B cell (primary cell): ENCODE measurements at regions not wholly inside any gene's neighbourhood (a gene's known extent, or its start where the extent isn't known, plus 50 kb on each side); places are given as distances from the start of the nearest gene placed in this dataset.

Experiments used
- ATAC-seq: fragments of 200-7000 bp; cut with Tn5 transposase; one replicate; pipeline ENCODE4 v1.10.0; 2021; ENCODE audit warnings: low read depth, mild to moderate bottlenecking, moderate number of reproducible peaks, moderate library complexity
- CTCF ChIA-PET: fragments of 350-600 bp; sonication (Branson Sonifier 250); formaldehyde crosslinking; loops from one replicate; lab custom pipeline; 2021; ENCODE audit warnings: antibody characterized with exemption, inconsistent platforms; lab: Charles Lee
- POLR2A ChIA-PET: fragments of 350-600 bp; sonication (Branson Sonifier 250); formaldehyde crosslinking; loops from one replicate; lab custom pipeline; 2021; ENCODE audit warnings: antibody characterized with exemption; lab: Charles Lee
- DNase-seq: peaks from one replicate; pipeline ENCODE4 v3.0.0; 2013
- H2AFZ ChIP-seq: 2 replicates; pipeline ENCODE4 v1.6.1; 2012; ENCODE audit warnings: mild to moderate bottlenecking, low read depth, low read length; ENCODE audit not compliant: insufficient read depth, poor library complexity, severe bottlenecking
- H3K27ac ChIP-seq, 2 donors: 1 replicate in 1 of 2; 2 replicates in 1 of 2; pipeline ENCODE4 v1.5.1; 2012 to 2013; ENCODE audit warnings: low read length in 2 of 2, mild to moderate bottlenecking in 2 of 2, moderate library complexity in 1 of 2
- H3K27me3 ChIP-seq, 4 experiments: fragments of 200-600 bp in 1 of 4; sonication (generic) in 1 of 4; replicated peaks in 1 of 4; 1 replicate in 2 of 4; 2 replicates in 2 of 4; pipeline versions ENCODE4 v1.6.1 to v1.7.0; 2013 to 2016; ENCODE audit warnings: low read length in 3 of 4, mild to moderate bottlenecking in 2 of 4, mixed read lengths in 1 of 4, moderate library complexity in 1 of 4; ENCODE audit not compliant: insufficient read depth in 4 of 4, control insufficient read depth in 3 of 4; ENCODE audit errors: control extremely low read depth in 1 of 4
- H3K36me3 ChIP-seq, 2 experiments: replicated peaks in 1 of 2; 1 replicate in 1 of 2; 2 replicates in 1 of 2; pipeline versions ENCODE4 v1.6.1 to v1.7.1; 2013; ENCODE audit warnings: low read length in 1 of 2; ENCODE audit not compliant: insufficient read depth in 2 of 2, control insufficient read depth in 1 of 2; ENCODE audit errors: control extremely low read depth in 1 of 2, extremely low read depth in 1 of 2
- H3K4me1 ChIP-seq, 2 donors: fragments of 200-600 bp in 1 of 2; sonication (generic) in 1 of 2; 1 replicate in 1 of 2; 2 replicates in 1 of 2; pipeline versions ENCODE4 v1.5.1 to v1.6.1; 2013 to 2017; ENCODE audit warnings: low read length in 2 of 2; ENCODE audit not compliant: control insufficient read depth in 2 of 2, insufficient read depth in 2 of 2
- H3K4me2 ChIP-seq: replicated peaks from 2 replicates; pipeline ENCODE3; 2012; ENCODE audit warnings: mild to moderate bottlenecking, low read depth, low read length; ENCODE audit not compliant: poor library complexity, severe bottlenecking
- H3K4me3 ChIP-seq, 5 experiments: fragments of 200-600 bp in 1 of 5; sonication (generic) in 1 of 5; 1 replicate in 3 of 5; 2 replicates in 2 of 5; pipeline versions ENCODE4 v1.5.1 to v1.7.0; 2011 to 2016; ENCODE audit warnings: low read length in 4 of 5, mild to moderate bottlenecking in 4 of 5, low read depth in 2 of 5, control low read depth in 1 of 5, moderate library complexity in 1 of 5; ENCODE audit not compliant: insufficient read depth in 1 of 5; ENCODE audit errors: control extremely low read depth in 1 of 5, extremely low read depth in 1 of 5
- H3K79me2 ChIP-seq: fragments of 200-600 bp; sonication (generic); one replicate; pipeline ENCODE4 v1.6.0; 2016; ENCODE audit warnings: low read length; ENCODE audit not compliant: control insufficient read depth, insufficient read depth
- H3K9ac ChIP-seq: fragments of 200-600 bp; sonication (generic); 2 replicates; pipeline ENCODE4 v1.6.1; 2017; ENCODE audit warnings: mild to moderate bottlenecking, low read length, moderate library complexity
- H3K9me3 ChIP-seq, 3 donors: one replicate each; pipeline versions ENCODE4 v1.6.1 to v1.7.1; 2013; ENCODE audit warnings: low read length in 2 of 3; ENCODE audit not compliant: control insufficient read depth in 2 of 3, insufficient read depth in 1 of 3; ENCODE audit errors: control extremely low read depth in 1 of 3
- H4K20me1 ChIP-seq: 2 replicates; pipeline ENCODE4 v1.6.0; 2012; ENCODE audit warnings: mild to moderate bottlenecking, low read length; ENCODE audit not compliant: insufficient read depth, control insufficient read depth, poor library complexity, severe bottlenecking
- H3K27ac Mint-ChIP-seq: one replicate; pipeline ENCODE4 v1.8.0; 2021; ENCODE audit warnings: mixed read lengths
- H3K27me3 Mint-ChIP-seq: one replicate; pipeline ENCODE4 v1.8.0; 2021; ENCODE audit warnings: mixed read lengths
- H3K4me1 Mint-ChIP-seq: one replicate; pipeline ENCODE4 v1.8.0; 2021; ENCODE audit warnings: mixed read lengths
- H3K4me3 Mint-ChIP-seq: one replicate; pipeline ENCODE4 v1.8.0; 2021; ENCODE audit warnings: mixed read lengths
- H3K9me3 Mint-ChIP-seq: one replicate; pipeline ENCODE4 v1.8.0; 2022; ENCODE audit warnings: mixed read lengths; ENCODE audit not compliant: insufficient read depth
- CTCF ChIP-seq: fragments of 200-600 bp; IDR thresholded peaks from one replicate; pipeline ENCODE4 v1.8.0; 2022; ENCODE audit warnings: antibody characterized with exemption, mild to moderate bottlenecking
- EZH2 ChIP-seq: IDR thresholded peaks from 2 replicates; pipeline ENCODE4 v1.6.1; 2012; ENCODE audit warnings: borderline replicate concordance, low read depth, mild to moderate bottlenecking, moderate library complexity, low read length; ENCODE audit not compliant: insufficient read depth, poor library complexity, severe bottlenecking
- WGBS: methylation state at CpG from one replicate; pipeline ENCODE4 v1.1.5; 2013; ENCODE audit warnings: missing lambda C conversion rate; ENCODE audit not compliant: insufficient coverage; 5-methylcytosine and 5-hydroxymethylcytosine counted together
- intact Hi-C: fragments of 100-400 bp; cut with micrococcal nuclease; formaldehyde crosslinking; loops from one replicate; pipeline ENCODE4 v1.10.0; 2022

DNA sequence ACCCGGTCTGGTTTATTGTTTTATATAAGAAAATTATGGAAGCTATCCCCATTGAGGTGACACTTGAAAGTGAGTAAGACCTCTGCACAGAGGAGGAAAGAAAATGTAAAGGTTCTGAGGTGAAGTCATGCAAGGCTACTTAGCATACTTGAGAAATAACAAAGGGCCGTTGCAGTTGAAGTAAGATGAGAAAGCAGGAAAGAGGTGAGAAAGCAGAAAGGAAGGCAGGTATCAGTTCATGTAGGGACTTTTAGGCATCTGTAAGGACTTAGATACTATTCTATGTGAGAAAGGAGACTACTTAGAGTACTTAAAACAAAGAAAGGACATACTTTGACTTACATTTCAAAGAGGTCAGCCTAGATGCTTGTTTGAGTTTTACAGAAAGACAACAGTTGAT is 84.7 kb downstream of the CASP12 start:
- H3K4me3 ChIP-seq, result no peak overlapping the region
- H3K79me2 ChIP-seq, result no peaks in the 10 kb centered on the region
- DNase-seq (no peak), ATAC-seq (no peak)
- no peak overlapping the region for H2AFZ ChIP-seq
- ChIA-PET POLR2A (no interaction called here), CTCF (no interaction called here)
- no peaks in the 10 kb centered on the region for H3K4me1 ChIP-seq
- no CpG with 5 or more reads among the region's 2 CpGs for WGBS
- H3K27me3 ChIP-seq, result no peaks in the 10 kb centered on the region
- Mint-ChIP-seq H3K27ac (no peak overlapping the region), H3K9me3 (no peaks in the 10 kb centered on the region), H3K4me1 (no peaks in the 10 kb centered on the region), H3K27me3 (no peaks in the 10 kb centered on the region), H3K4me3 (no peak overlapping the region)
- intact Hi-C loops, result no loop called here
- H3K9ac ChIP-seq, result no peak overlapping the region
- no peak overlapping the region for H3K27ac ChIP-seq
- peaks cover 0 to 1% (median 0%) of the 10 kb centered on the region in 3 donors for H3K9me3 ChIP-seq
- no peaks in the 10 kb centered on the region for H3K36me3 ChIP-seq
- no peak for TF ChIP-seq CTCF
- TF ChIP-seq EZH2, result no peak
- no peaks in the 10 kb centered on the region for H4K20me1 ChIP-seq
- H3K4me2 ChIP-seq, result no peak overlapping the region

GRCh38 chr11:104812103-104812788 is 86.0 kb downstream of the CASP12 start:
- no peak overlapping the region for H3K9ac ChIP-seq
- TF ChIP-seq CTCF (no peak), EZH2 (no peak)
- intact Hi-C loops, result no loop called here
- H3K9me3 ChIP-seq, result peaks cover 0 to 1% (median 0%) of the 10 kb centered on the region in 3 donors
- H3K4me1 Mint-ChIP-seq, result no peaks in the 10 kb centered on the region
- H3K4me3 Mint-ChIP-seq, result no peak overlapping the region
- no peak overlapping the region for H3K4me3 ChIP-seq
- no peak overlapping the region for H3K27ac Mint-ChIP-seq
- no peaks in the 10 kb centered on the region for H3K4me1 ChIP-seq
- no peak overlapping the region for H2AFZ ChIP-seq
- no peaks in the 10 kb centered on the region for H4K20me1 ChIP-seq
- H3K27me3 ChIP-seq, result no peaks in the 10 kb centered on the region
- ATAC-seq (no peak), DNase-seq (no peak)
- 76% methylated on average over 6 of the region's 8 CpGs for WGBS
- no peaks in the 10 kb centered on the region for H3K36me3 ChIP-seq
- H3K4me2 ChIP-seq, result no peak overlapping the region
- no peak overlapping the region for H3K27ac ChIP-seq
- H3K9me3 Mint-ChIP-seq, result no peaks in the 10 kb centered on the region
- ChIA-PET POLR2A (no interaction called here), CTCF (no interaction called here)
- H3K79me2 ChIP-seq, result no peaks in the 10 kb centered on the region
- no peaks in the 10 kb centered on the region for H3K27me3 Mint-ChIP-seq
